ENCODE measurements at regions not wholly inside any gene's neighbourhood (a gene's known extent, or its start where the extent isn't known, plus 50 kb on each side); places are given as distances from the start of the nearest gene placed in this dataset.

GRCh38 chr5:88646866-88647265 is 236.1 kb downstream of the MEF2C start:
- H3K9ac ChIP-seq (replicated peaks in 1 of 4; ENCODE audit: extremely low read depth in 1 of 4, low read depth in 3 of 4, low read length in 3 of 4): no peak overlapping the region
- TF ChIP-seq TEAD4 (IDR thresholded peaks at IDR 0.05; ENCODE audit: low read depth, low read length): no peak
- no peak for TF ChIP-seq ATF2 (IDR thresholded peaks at IDR 0.05; ENCODE audit: low read length)
- no peak for TF ChIP-seq CTCF (IDR thresholded peaks at IDR 0.05; ENCODE audit: control extremely low read depth in 1 of 3, insufficient read depth in 1 of 3, low read depth in 1 of 3, low read length in 3 of 3)
- no peak for TF ChIP-seq NANOG (IDR thresholded peaks at IDR 0.05; ENCODE audit: insufficient read depth, low read depth, low read length, poor library complexity, severe bottlenecking)
- no peak for TF ChIP-seq BRCA1 (IDR thresholded peaks at IDR 0.05; ENCODE audit: low read depth, low read length)
- TF ChIP-seq KDM5A (IDR thresholded peaks at IDR 0.05; ENCODE audit: low read length): no peak
- no peak for TF ChIP-seq JUN (IDR thresholded peaks at IDR 0.05; ENCODE audit: low read depth, low read length)
- TF ChIP-seq SIN3A (conservative IDR thresholded peaks at IDR 0.05 in 1 of 2, IDR thresholded peaks at IDR 0.05 in 1 of 2; ENCODE audit: low read depth in 1 of 2, low read length in 2 of 2): no peak
- TF ChIP-seq CTBP2 (IDR thresholded peaks at IDR 0.05; ENCODE audit: borderline replicate concordance, insufficient read depth, insufficient read length, low read length): no peak
- TF ChIP-seq SIX5 (IDR thresholded peaks at IDR 0.05; ENCODE audit: low read depth, low read length): no peak

More at GRCh38 chr5:88646866-88647265, 236.1 kb downstream of the MEF2C start:
- H3K4me1 ChIP-seq (replicated peaks in 1 of 4; ENCODE audit: control insufficient read depth in 3 of 4, insufficient read depth in 4 of 4, low read length in 3 of 4): no peaks in the 10 kb centered on the region
- no peaks in the 10 kb centered on the region for H3K9me3 ChIP-seq (ENCODE audit: insufficient read depth in 2 of 2, low read depth in 1 of 2, low read length in 1 of 2)
- no peak overlapping the region for H3K56ac ChIP-seq (replicated peaks; ENCODE audit: insufficient read length, low read depth, low read length)
- H3K23me2 ChIP-seq (ENCODE audit: low read depth, low read length): no peaks in the 10 kb centered on the region; the same call in 1 of the 2 replicates
- H2BK15ac ChIP-seq (ENCODE audit: low read length): no peak overlapping the region
- no peak overlapping the region for H2AFZ ChIP-seq (ENCODE audit: low read length)
- FAIRE-seq (no peak), DNase-seq (ENCODE audit: low read depth in 1 of 2, low spot score in 2 of 2) (no peak)
- ChIA-PET CTCF (ENCODE audit: partially characterized antibody) (interaction anchor here (1.2 to 1.3 kb wide), 3 partner anchors 13 to 44 kb away, joined by 3 read pairs; no protein-coding TSS in a partner anchor), POLR2A (ENCODE audit: partially characterized antibody) (no interaction called here)
- H3K4ac ChIP-seq (replicated peaks; ENCODE audit: insufficient read length, low read depth, low read length): no peak overlapping the region
- no peak overlapping the region for H2BK20ac ChIP-seq (ENCODE audit: low read length)
- no peak overlapping the region for H4K5ac ChIP-seq (ENCODE audit: insufficient read length, low read depth, low read length)
- no peak overlapping the region for H3K27ac ChIP-seq (ENCODE audit: low read depth, low read length)
- no peaks in the 10 kb centered on the region for H3K36me3 ChIP-seq (ENCODE audit: control insufficient read depth in 2 of 4, insufficient read depth in 4 of 4, low read length in 3 of 4)
- no peak overlapping the region for H3K4me3 ChIP-seq (ENCODE audit: extremely low read depth in 1 of 4, insufficient read depth in 2 of 4, low read depth in 3 of 4, low read length in 4 of 4)
- H3K14ac ChIP-seq (ENCODE audit: insufficient read length): no peak overlapping the region
- no peaks in the 10 kb centered on the region for H3K79me2 ChIP-seq (ENCODE audit: control insufficient read depth in 1 of 2, insufficient read depth in 2 of 2, low read length in 2 of 2)
- 95% methylated on average over 1 of the region's 1 CpG; no CpG with 5 or more reads in 1 of the 2 experiments for WGBS, 2 experiments (ENCODE audit: extremely low coverage in 1 of 2, insufficient coverage in 1 of 2, insufficient read length in 1 of 2, insufficient replicate concordance in 2 of 2, low coverage in 1 of 2, low lambda C conversion rate in 2 of 2, missing lambda C conversion rate in 1 of 2)
- no peak overlapping the region for H2BK120ac ChIP-seq (replicated peaks; ENCODE audit: low read depth, low read length)
- H3K23ac ChIP-seq (ENCODE audit: insufficient read length): no peak overlapping the region
- no peak overlapping the region for H2BK12ac ChIP-seq (ENCODE audit: low read depth, low read length)
- H4K8ac ChIP-seq (ENCODE audit: extremely low read depth, insufficient read depth, low read length): no peak overlapping the region
- H2BK5ac ChIP-seq (ENCODE audit: low read depth, low read length): no peak overlapping the region
- no peak overlapping the region for H3K4me2 ChIP-seq (ENCODE audit: insufficient read depth in 1 of 2, low read depth in 2 of 2, low read length in 2 of 2)
- no peak overlapping the region for H3K18ac ChIP-seq (ENCODE audit: extremely low read depth, low read length)
- H3K79me1 ChIP-seq (ENCODE audit: low read depth, low read length): no peaks in the 10 kb centered on the region
- no peak overlapping the region for H4K91ac ChIP-seq (replicated peaks; ENCODE audit: insufficient read length, low read length)
- H2AK5ac ChIP-seq (ENCODE audit: low read depth, low read length): no peak overlapping the region
- no peaks in the 10 kb centered on the region for H3K27me3 ChIP-seq (replicated peaks in 1 of 4; ENCODE audit: control insufficient read depth in 3 of 4, extremely low read depth in 1 of 4, insufficient read depth in 3 of 4, low read length in 3 of 4)
- no peaks in the 10 kb centered on the region for H4K20me1 ChIP-seq (replicated peaks in 1 of 2; ENCODE audit: control insufficient read depth in 1 of 2, insufficient read depth in 2 of 2, low read length in 2 of 2)
